Activated CD4-positive, alpha-beta T cell treated with anti-CD3 and anti-CD28 coated beads for 24 hours (primary cell): ENCODE measurements at regions not wholly inside any gene's neighbourhood (a gene's known extent, or its start where the extent isn't known, plus 50 kb on each side); places are given as distances from the start of the nearest gene placed in this dataset.

Source experiments
- DNase-seq, 2 donors: peaks; one replicate each; pipeline ENCODE4 v3.0.0-alpha.2; 2020; ENCODE audit warnings: low read depth in 2 of 2

- DNase-seq, result no peak
Observed at GRCh38 chr11:122348659-122349409, 232.8 kb upstream of the BLID start.

DNA sequence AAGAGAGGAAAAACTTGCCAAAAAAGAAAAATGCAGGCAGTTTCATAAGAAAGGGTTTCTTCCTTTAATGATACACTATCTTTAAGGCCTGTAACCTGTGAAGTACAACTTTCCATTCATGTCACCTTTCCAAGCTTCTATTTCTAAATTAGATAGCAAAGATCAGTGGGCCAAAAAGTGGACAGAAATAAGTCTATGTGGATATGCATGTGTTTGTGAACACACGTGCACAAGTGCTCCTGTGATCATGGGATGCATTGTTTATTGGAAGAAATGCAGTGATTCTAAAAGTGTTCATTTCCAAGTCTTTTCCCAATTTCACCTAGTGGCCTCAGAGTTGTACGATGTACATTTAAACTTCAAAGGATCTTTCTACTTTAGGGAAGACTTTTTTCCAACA is 230.0 kb upstream of the BLID start:
- DNase-seq, result no peak

GRCh38 chr11:122345586-122345985 is 229.6 kb upstream of the BLID start:
- no peak for DNase-seq

DNA sequence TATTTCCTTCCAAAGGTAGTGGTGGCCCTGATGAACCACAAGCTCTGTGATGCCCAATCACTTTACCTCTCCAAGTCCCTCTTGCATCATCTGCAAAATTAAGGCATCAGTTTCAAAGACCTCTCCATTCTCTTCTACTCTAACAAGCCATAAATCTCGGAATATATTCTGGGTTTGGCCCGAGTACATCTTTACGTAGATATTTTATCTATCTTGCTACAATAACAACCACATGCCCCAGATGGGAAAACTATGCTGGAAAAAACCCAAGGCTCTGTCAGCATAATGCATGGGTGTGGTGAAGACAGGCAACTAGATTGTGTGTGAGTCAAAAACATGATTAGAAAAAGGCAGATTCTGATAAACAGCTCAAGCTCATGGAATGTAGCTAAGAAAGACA is 228.2 kb upstream of the BLID start:
- no peak for DNase-seq

DNA sequence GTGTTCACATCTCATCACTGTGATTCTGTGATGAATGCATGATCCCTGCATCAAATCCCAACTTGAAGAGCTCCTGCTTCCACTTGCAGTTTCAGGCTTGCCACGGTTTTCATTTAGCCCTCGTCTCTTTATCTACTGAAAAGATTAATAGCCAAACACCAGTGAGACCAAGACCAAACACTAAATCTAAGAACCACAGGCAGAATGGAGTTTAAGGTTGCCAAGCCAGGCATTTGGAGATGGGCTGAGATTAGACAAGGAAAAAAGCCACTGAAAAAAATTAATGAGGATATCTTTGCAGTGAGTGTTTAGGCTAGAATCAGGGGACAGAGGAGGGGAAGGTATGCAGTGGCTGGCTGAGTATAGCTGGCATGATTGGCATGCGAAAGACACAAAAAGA is 227.2 kb upstream of the BLID start:
- DNase-seq, result no peak

DNA sequence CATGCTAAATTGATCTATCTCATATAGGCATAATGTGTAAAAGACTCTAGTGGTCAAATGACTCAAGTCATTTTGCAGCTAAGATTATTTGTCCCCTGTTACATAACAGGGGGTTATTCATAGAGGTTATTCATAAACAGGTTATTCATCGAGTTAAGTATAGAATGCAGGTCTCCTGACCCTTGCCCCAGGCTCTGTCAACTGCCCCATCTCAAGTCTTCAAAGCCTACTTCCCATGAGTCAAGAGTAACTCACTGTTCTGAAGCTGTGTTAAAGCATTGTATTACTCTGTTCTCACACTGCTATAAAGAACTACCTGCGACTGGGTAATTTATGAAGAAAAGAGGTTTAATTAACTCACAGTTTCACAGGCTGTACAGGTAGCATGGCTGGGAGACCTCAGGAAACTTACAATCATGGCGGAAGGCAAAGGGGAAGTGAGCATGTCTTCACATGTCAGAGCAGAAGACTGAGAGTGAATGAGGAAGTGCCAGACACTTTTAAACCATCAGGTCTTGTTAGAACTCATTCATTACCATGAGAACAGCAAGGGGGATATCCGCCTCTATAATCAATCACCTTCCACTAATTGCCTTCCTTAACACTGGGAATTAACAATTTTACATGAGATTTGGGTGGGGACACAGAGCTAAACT is 226.2 kb upstream of the BLID start:
- no peak for DNase-seq

DNA sequence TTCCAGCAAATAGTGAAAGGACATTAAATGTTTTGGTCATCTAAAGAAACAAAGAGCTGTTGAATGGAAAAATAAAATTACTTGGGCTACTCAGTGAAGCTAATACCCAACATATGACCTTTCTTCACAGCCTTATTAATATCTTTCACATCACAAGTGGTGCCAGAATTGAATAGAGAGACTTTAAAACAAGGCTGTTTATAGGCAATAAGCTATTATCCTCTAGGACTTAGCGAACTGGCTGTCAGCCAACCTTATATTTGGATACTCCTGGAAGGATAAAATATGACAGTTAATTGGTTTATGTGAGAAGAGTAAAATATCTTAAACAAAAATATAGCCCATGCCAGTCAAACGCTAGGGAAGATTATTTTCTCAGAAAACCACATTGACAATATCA is 225.5 kb upstream of the BLID start:
- no peak for DNase-seq

- no peak for DNase-seq
Observed at GRCh38 chr11:122340607-122341290, 224.7 kb upstream of the BLID start.

GRCh38 chr11:122339436-122340060 is 223.5 kb upstream of the BLID start:
- no peak for DNase-seq

GRCh38 chr11:122337704-122338103 is 221.7 kb upstream of the BLID start:
- no peak for DNase-seq

- no peak for DNase-seq
Observed at GRCh38 chr11:122337241-122337640, 221.2 kb upstream of the BLID start.

DNA sequence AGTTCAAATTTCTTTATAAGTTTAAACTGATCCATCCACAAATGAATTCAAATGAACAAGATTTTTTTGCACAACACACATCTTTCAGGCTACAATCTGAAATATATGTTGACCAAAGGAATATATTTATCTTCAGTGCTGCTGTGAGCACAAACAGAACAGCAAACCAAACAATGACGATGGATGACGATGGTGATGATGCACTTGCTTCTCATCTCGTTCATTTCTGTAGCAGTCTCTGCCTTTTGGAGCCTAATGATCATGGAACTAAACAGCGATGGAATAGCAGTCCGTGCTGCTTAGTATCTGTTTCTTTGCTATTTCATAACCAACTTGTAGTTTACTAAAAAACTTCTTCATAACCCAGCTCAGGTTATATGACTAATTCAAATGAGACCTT is 220.7 kb upstream of the BLID start:
- no peak for DNase-seq

DNA sequence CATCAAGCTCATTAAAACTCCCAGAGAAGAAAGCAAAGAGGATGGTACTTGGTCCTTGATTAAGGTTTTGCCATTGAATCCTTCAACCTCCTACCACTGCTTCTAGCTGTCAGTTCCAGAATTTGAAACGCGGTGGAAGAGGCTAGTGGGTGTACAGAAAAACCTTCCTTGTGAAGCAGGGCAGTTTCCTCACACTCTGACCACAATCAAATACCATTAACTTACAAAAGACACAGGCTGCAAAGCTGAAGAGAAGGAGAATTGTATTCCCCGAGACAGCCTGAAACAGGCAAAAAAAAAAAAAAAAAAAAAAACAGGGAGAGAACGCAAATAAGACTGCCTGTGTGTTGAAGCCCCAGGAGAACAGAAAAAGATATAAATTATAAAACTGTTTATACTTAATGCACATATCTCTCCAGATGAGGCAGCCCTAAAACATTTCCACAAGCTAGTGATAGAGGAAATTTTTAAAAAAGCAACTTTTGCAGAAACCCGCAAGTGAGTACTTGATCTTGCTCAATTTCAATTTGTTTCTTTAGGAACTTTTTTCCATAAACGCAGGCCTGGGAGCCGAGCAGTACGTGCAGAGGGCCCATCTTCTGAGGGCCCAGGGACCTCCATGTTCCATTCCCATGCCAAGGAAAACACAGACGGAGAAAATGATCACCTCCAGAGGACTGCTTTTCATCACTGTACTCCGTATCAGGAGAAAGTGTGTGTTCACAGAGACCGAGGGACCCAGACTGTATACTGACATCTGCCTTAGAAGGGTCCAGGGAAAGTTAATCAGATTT is 218.7 kb upstream of the BLID start:
- no peak for DNase-seq

DNA sequence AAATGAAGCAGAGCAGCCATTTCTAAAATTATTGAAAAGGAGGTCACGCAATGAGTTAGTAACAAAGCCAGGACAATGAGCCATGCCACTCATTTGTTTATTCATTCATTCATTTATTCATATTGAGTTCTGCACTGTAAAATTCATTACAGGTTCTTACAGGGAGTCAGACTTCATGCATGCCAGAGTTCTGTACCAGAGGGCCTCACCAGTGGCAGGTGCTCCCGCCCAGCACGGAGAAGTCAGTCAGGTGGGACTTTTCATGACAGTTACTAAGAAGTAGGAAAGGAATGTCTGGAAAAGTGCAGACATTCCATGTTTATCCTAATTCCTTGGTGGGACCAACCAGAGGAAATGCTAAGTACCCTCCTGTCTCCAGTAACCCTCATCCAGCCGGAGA is 217.5 kb upstream of the BLID start:
- DNase-seq, result no peak

- no peak for DNase-seq
Observed at GRCh38 chr11:122331079-122331478, 215.1 kb upstream of the BLID start.

DNA sequence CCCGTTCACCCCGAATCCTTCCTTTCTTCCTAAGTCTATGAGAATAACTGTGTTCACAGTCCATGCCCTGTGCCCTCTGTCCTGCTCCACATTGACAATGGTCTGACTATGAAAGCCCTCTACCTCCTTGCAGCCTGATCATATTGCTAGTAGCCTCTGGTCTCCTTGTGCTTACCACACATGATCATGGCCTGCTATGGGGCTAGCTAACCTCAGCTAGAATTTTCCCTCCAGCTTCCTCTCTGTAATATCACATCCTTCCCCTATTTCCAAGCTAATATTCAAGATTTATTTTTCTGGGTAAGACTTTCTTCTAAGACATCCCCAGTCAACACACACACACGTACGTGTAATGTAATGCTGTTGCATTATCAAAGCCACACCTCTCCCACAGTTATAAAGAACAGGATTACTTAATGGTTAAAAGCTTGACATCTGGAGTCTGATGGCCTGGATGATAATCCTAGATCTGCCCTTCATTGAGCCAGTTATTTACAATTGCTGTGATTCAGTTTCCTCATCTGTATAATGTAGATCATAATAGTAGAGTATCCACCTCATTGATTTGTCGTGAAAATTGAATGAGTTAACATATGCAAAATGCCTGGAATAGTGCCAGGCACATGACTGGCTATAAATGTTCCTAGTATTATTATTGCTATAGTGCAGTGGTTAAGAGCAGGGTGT is 214.4 kb upstream of the BLID start:
- DNase-seq, result no peak

DNA sequence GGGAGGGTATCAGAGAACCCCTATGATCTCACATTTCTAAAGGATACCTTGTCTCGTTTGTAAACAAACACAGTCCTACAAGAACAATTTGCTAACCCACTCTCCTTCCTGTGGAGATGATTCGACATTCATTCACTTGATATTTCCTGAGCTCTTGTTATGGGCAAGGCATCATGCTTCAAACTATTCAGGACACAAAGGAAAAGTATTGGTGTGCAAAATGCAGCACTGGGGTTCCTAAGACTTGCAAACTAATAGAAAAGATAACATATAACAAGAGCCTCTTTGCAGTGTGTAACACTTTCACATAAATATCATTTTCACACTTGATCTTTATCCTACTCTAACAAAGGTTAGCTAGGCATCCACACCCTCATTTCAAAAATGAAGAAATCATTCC is 211.5 kb upstream of the BLID start:
- no peak for DNase-seq

DNA sequence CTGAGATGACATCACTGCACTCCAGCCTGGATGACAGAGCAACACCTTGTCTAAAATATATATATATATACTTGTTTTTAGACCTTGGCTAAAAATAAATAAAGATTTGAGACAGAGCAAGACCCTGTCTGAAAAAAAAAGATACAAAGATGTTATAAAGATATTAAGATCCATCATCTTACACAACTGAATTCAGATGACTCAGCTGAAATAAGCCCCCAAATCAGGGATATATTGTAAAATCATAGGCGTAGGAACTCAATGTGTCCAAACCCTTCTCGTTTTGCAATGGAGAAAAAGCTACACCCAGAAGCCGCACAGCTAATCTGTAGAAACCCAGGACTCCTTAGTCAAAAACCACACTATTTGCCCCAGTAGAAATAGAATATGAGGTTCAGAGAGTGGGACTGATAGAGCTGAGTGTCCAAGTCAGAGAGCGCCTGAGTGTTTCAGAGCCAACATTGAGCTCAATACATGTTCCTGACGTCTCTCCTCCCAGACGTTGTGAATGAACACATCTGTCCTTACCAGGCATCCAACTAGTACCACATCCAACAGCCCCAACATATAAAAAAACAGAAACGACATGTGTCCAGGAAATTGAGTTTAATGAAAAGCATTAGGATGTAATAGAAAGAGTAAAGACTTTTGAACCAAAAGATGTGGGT is 207.9 kb upstream of the BLID start:
- no peak for DNase-seq

DNA sequence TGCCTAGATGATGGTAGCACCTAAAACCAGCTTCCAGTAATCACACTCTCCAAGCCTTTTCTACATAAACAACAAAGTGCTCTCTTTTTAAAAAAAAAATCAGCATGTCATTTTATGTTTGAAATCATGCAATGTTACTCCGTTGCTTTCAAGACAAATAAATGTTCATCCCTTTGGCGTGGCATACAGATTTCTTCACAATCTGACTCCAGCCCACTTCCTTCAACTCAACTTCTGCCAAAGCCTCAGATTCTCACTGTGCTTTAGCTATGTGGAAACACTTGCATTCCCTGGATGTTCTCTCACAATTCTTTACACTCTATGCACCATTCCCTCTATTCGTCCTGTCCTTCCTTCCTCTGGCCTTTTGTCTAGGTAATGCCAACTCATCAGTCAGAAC is 206.3 kb upstream of the BLID start:
- no peak for DNase-seq

DNA sequence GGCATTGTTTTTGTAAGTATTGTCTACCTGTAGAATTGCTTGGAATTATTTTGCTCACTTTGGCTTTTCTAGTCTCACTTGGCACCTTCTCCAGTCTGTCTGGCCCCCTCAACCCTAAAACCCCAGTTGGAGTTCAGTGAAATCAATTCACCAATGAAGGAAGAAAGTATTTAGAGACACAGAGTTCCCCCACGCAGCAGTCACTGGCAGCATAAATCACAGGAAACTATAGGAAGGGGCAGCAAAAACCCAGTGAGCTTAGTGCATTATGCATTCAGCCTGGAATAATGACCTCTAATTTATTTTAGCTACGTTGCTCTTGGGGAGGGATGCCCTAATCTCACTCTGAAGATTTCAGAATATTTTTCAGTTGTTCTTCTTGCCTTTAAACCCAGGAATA is 204.7 kb upstream of the BLID start:
- DNase-seq, result no peak
